ENCODE measurements at regions not wholly inside any gene's neighbourhood (a gene's known extent, or its start where the extent isn't known, plus 50 kb on each side); places are given as distances from the start of the nearest gene placed in this dataset.

- no peak for DNase-seq (ENCODE audit: low read depth)
- TF ChIP-seq CTCF (conservative IDR thresholded peaks at IDR 0.05; ENCODE audit: low read depth, low read length): no peak
- H3K4me3 ChIP-seq (ENCODE audit: low read length): no peak overlapping the region
Observed at GRCh38 chr7:20504060-20504459, 111.4 kb upstream of the ABCB5 start.

GRCh38 chr7:20506175-20506574 is 109.3 kb upstream of the ABCB5 start:
- DNase-seq (ENCODE audit: low read depth): no peak
- H3K4me3 ChIP-seq (ENCODE audit: low read length): no peak overlapping the region
- no peak for TF ChIP-seq CTCF (conservative IDR thresholded peaks at IDR 0.05; ENCODE audit: low read depth, low read length)

GRCh38 chr7:20507157-20507556 is 108.3 kb upstream of the ABCB5 start:
- no peak for DNase-seq (ENCODE audit: low read depth)
- H3K4me3 ChIP-seq (ENCODE audit: low read length): no peak overlapping the region
- no peak for TF ChIP-seq CTCF (conservative IDR thresholded peaks at IDR 0.05; ENCODE audit: low read depth, low read length)

- DNase-seq (ENCODE audit: low read depth): no peak
- no peak overlapping the region for H3K4me3 ChIP-seq (ENCODE audit: low read length)
- TF ChIP-seq CTCF (conservative IDR thresholded peaks at IDR 0.05; ENCODE audit: low read depth, low read length): no peak
Observed at GRCh38 chr7:20508109-20508508, 107.4 kb upstream of the ABCB5 start.

GRCh38 chr7:20509892-20510572 is 105.4 kb upstream of the ABCB5 start:
- H3K4me3 ChIP-seq (ENCODE audit: low read length): no peak overlapping the region
- no peak for DNase-seq (ENCODE audit: low read depth)
- TF ChIP-seq CTCF (conservative IDR thresholded peaks at IDR 0.05; ENCODE audit: low read depth, low read length): no peak

- TF ChIP-seq CTCF (conservative IDR thresholded peaks at IDR 0.05; ENCODE audit: low read depth, low read length): no peak
- no peak overlapping the region for H3K4me3 ChIP-seq (ENCODE audit: low read length)
- no peak for DNase-seq (ENCODE audit: low read depth)
Observed at GRCh38 chr7:20510573-20510900, 104.9 kb upstream of the ABCB5 start.

- H3K4me3 ChIP-seq (ENCODE audit: low read length): no peak overlapping the region
- no peak for TF ChIP-seq CTCF (conservative IDR thresholded peaks at IDR 0.05; ENCODE audit: low read depth, low read length)
- DNase-seq (ENCODE audit: low read depth): no peak
Observed at GRCh38 chr7:20513341-20513740, 102.1 kb upstream of the ABCB5 start.

Measured in retinal pigment epithelial cell (primary cell).